Stomach (tissue), 8 donors: ENCODE measurements at regions not wholly inside any gene's neighbourhood (a gene's known extent, or its start where the extent isn't known, plus 50 kb on each side); places are given as distances from the start of the nearest gene placed in this dataset.
"Not testable (repeated sequence)": the region's sequence is repeated elsewhere in the genome, so short reads cannot be mapped to it uniquely, and the experiment has no call there.

ENCODE experiments used
- DNase-seq, 2 donors: peaks; one replicate each; pipeline versions ENCODE4 v3.0.0 to v3.0.0-alpha.2; 2013 to 2019
- H3K27ac ChIP-seq, 5 donors: fragments of 200-600 bp in 4 of 5; sonication (generic) in 4 of 5; one replicate each; pipeline ENCODE4 v1.5.1; 2013 to 2019; ENCODE audit warnings: mild to moderate bottlenecking in 1 of 5, moderate library complexity in 1 of 5
- H3K27me3 ChIP-seq, 3 donors: fragments of 200-600 bp; sonication (generic); one replicate each; pipeline ENCODE4 v1.5.1; 2017 to 2019; ENCODE audit warnings: mixed run types in 1 of 3
- H3K36me3 ChIP-seq, 4 donors: fragments of 200-600 bp; sonication (generic); 1 replicate in 3 of 4; 2 replicates in 1 of 4; pipeline ENCODE4 v1.5.1; 2016 to 2019
- H3K4me1 ChIP-seq, 4 donors: fragments of 200-600 bp; sonication (generic); one replicate each; pipeline ENCODE4 v1.5.1; 2016 to 2019
- H3K4me3 ChIP-seq, 4 donors: fragments of 200-600 bp; sonication (generic) in 3 of 4; one replicate each; pipeline ENCODE4 v1.5.1; 2016 to 2019; ENCODE audit warnings: mild to moderate bottlenecking in 1 of 4
- H3K9me3 ChIP-seq, 4 donors: fragments of 200-600 bp; sonication (generic); one replicate each; pipeline ENCODE4 v1.5.1; 2016 to 2019
- EP300 ChIP-seq: sonication (generic); formaldehyde crosslinking; IDR thresholded peaks from one replicate; pipeline ENCODE4 v1.6.1; 2017; ENCODE audit warnings: antibody characterized with exemption
- POLR2A ChIP-seq, 4 donors: fragments of 450-650 bp; IDR thresholded peaks; one replicate each; pipeline ENCODE4 v1.6.1; 2016; ENCODE audit warnings: antibody characterized with exemption in 4 of 4, control low read depth in 2 of 4, mild to moderate bottlenecking in 1 of 4, moderate library complexity in 1 of 4
- POLR2AphosphoS5 ChIP-seq, 3 donors: sonication (generic); formaldehyde crosslinking; IDR thresholded peaks; one replicate each; pipeline ENCODE4 v1.6.1; 2016; ENCODE audit warnings: antibody characterized with exemption in 3 of 3
- WGBS, 5 donors: extraction: QIAGEN DNeasy Blood & Tissue Kit in 3 of 5; methylation state at CpG; one replicate each; pipeline versions ENCODE4 v1.1.5 to v1.1.7; 2013 to 2018; 5-methylcytosine and 5-hydroxymethylcytosine counted together
- intact Hi-C: fragments of 100-400 bp; cut with DNase I; formaldehyde crosslinking; loops from one replicate; pipeline ENCODE4 v1.15.1; 2023; ENCODE audit warnings: low total_unique reads
- TF ChIP-seq, protein P1 (sequence below), 7 experiments: fragments of 450-650 bp in 4 of 7; fragments of 200-600 bp in 3 of 7; sonication (generic) in 3 of 7; IDR thresholded peaks; one replicate each; pipeline ENCODE4 v1.5.1; 2016 to 2019; ENCODE audit warnings: antibody characterized with exemption in 7 of 7, control low read depth in 2 of 7, mild to moderate bottlenecking in 1 of 7
- donor health status: healthy with polysubstance abuse.
- donor health status: Bipolar disorder and iron deficiency.
- donor health status: healthy.

DNA sequence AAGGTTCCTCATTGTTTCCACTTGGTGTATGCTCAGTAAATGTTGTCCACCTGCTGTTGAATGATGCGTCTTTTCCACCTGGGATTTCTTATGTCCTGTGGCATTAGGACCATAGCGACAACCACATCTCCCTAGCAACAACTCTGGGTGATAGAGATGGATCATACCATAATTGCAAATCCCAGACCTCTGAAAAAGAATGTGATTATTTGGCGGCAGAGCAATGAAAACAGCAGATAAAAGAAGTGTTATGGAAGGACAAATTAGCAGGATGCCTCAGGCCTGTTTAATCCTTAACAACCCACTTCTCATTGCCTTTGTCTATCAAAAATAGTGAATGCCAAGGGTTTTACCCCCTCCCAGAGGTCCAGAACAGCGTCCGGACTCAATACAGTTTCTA is 278.9 kb downstream of the TSN start:
- no peak for TF ChIP-seq EP300
- TF ChIP-seq POLR2AphosphoS5 (IDR thresholded peaks at IDR 0.05): no peak
- no peak for TF ChIP-seq POLR2A (IDR thresholded peaks at IDR 0.05)
- TF ChIP-seq, protein P1, sequence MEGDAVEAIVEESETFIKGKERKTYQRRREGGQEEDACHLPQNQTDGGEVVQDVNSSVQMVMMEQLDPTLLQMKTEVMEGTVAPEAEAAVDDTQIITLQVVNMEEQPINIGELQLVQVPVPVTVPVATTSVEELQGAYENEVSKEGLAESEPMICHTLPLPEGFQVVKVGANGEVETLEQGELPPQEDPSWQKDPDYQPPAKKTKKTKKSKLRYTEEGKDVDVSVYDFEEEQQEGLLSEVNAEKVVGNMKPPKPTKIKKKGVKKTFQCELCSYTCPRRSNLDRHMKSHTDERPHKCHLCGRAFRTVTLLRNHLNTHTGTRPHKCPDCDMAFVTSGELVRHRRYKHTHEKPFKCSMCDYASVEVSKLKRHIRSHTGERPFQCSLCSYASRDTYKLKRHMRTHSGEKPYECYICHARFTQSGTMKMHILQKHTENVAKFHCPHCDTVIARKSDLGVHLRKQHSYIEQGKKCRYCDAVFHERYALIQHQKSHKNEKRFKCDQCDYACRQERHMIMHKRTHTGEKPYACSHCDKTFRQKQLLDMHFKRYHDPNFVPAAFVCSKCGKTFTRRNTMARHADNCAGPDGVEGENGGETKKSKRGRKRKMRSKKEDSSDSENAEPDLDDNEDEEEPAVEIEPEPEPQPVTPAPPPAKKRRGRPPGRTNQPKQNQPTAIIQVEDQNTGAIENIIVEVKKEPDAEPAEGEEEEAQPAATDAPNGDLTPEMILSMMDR (IDR thresholded peaks at IDR 0.05): no peak
- H3K4me3 ChIP-seq: no peak overlapping the region
- peaks cover 0 to 2% (median 0%) of the 10 kb centered on the region in 4 donors for H3K9me3 ChIP-seq
- H3K27ac ChIP-seq: no peak overlapping the region
- H3K36me3 ChIP-seq: no peaks in the 10 kb centered on the region
- WGBS, 5 donors: 62 to 78% (median 74%) methylated on average over 5 of the region's 5 CpGs
- no peaks in the 10 kb centered on the region for H3K27me3 ChIP-seq
- H3K4me1 ChIP-seq: no peaks in the 10 kb centered on the region
- intact Hi-C loops: no loop called here
- no peak for DNase-seq

DNA sequence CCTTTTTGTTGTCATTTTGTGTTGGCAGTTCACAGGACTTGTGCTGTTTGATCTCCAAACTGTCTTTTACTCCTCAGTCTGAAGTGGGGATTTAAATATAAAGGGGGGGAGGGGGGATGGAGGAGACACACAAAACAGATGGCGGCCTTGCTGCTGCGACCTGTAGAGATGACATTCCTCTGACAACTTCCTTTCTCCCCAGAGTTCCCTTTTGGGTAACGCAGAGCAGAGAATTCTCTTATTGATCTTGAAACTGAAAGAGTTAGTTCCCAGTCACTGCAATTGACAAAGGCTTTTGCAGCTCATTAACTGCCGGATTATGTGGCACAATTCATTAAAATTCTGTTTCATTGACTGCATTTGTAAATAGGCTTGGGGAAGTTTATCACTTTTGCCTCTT is 279.3 kb downstream of the TSN start:
- DNase-seq: no peak
- Histone ChIP-seq H3K4me1 (no peaks in the 10 kb centered on the region), H3K36me3 (no peaks in the 10 kb centered on the region), H3K9me3 (peaks cover 0 to 6% (median under 1%) of the 10 kb centered on the region in 4 donors), H3K27me3 (no peaks in the 10 kb centered on the region), H3K4me3 (no peak overlapping the region), H3K27ac (no peak overlapping the region)
- TF ChIP-seq EP300 (no peak), POLR2A (IDR thresholded peaks at IDR 0.05) (no peak), POLR2AphosphoS5 (IDR thresholded peaks at IDR 0.05) (no peak)
- TF ChIP-seq, protein P1 (IDR thresholded peaks at IDR 0.05): no peak
- 37 to 54% (median 49%) methylated on average over 4 of the region's 4 CpGs for WGBS, 5 donors
- intact Hi-C loops: no loop called here

DNA sequence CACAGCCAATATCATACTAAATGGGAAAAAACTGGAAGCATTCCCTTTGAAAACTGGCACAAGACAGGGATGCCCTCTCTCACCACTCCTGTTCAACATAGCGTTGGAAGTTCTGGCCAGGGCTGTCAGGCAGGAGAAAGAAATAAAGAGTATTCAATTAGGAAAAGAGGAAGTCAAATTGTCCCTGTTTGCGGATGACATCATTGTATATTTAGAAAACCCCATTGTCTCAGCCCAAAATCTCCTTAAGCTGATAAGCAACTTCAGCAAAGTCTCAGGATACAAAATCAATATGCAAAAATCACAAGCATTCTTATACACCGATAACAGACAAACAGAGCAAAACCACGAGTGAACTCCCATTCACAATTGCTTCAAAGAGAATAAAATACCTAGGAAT is 283.4 kb downstream of the TSN start:
- intact Hi-C loops, H3K9me3 ChIP-seq, DNase-seq, H3K36me3 ChIP-seq, H3K4me3 ChIP-seq, H3K4me1 ChIP-seq, H3K27ac ChIP-seq, H3K27me3 ChIP-seq: not testable (repeated sequence)
- WGBS, 5 donors: 54 to 71% (median 63%) methylated on average over 4 of the region's 4 CpGs

DNA sequence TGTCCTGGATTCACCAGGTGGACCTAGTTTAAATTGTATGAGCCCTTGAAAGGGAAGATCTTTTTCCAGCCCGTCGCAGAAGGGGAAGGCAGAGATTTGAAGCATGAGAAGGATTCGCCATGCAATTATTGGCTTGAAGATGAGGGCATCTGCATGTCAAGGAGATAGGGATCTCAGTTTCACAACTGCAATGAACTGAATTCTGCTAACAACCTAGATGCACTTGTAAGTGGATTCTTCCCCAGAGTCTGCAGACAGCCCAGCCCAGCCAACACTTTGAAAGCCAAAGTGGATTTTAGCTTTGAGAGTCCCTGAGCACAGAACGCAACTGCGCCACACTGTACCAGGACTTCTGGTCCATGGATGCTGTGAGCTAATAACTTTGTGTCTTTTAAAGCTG is 286.0 kb downstream of the TSN start:
- Histone ChIP-seq H3K27ac (no peak overlapping the region), H3K4me3 (no peak overlapping the region), H3K27me3 (no peaks in the 10 kb centered on the region), H3K4me1 (no peaks in the 10 kb centered on the region), H3K36me3 (no peaks in the 10 kb centered on the region), H3K9me3 (peaks cover 0 to 10% (median 3%) of the 10 kb centered on the region in 4 donors)
- DNase-seq: no peak
- intact Hi-C loops: no loop called here
- 93 to 97% (median 96%) methylated on average over 5 of the region's 5 CpGs for WGBS, 5 donors
- TF ChIP-seq, protein P1 (IDR thresholded peaks at IDR 0.05): no peak
- TF ChIP-seq POLR2A (IDR thresholded peaks at IDR 0.05) (no peak), EP300 (no peak), POLR2AphosphoS5 (IDR thresholded peaks at IDR 0.05) (no peak)

DNA sequence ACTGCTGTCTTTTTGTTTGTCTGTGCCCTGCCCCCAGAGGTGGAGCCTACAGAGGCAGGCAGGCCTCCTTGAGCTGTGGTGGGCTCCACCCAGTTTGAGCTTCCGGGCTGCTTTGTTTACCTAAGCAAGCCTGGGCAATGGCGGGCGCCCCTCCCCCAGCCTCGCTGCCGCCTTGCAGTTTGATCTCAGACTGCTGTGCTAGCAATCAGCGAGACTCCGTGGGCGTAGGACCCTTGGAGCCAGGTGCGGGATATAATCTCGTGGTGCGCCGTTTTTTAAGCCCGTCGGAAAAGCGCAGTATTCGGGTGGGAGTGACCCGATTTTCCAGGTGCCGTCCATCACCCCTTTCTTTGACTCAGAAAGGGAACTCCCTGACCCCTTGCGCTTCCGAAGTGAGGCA is 296.2 kb downstream of the TSN start:
- H3K27ac ChIP-seq, H3K4me3 ChIP-seq, intact Hi-C loops, H3K36me3 ChIP-seq, H3K4me1 ChIP-seq, DNase-seq, H3K9me3 ChIP-seq, H3K27me3 ChIP-seq: not testable (repeated sequence)
- WGBS, 5 donors: 90 to 97% (median 95%) methylated on average over 7 to 14 of the region's 20 CpGs

DNA sequence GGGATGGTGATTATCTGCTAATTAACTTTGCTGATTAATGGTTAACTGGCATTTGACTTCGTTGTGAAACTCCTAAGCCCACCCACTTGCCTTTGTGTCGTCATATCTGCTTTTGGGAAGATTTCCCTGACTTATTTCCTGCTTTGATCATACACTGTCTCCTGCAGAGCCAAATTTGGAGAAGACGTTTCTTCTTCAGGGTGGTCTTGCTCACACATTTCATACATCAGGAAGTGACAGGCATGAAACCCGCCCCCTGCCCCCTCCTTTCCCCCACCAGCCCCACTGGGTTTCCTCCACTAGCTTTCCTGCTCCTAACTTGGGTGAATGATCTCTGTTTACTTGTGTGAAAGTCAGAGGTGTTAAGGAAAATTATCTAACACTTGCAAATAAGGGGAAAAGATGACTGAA is 300.1 kb downstream of the TSN start:
- H3K36me3 ChIP-seq: no peaks in the 10 kb centered on the region
- H3K27ac ChIP-seq: no peak overlapping the region
- H3K27me3 ChIP-seq: no peaks in the 10 kb centered on the region
- intact Hi-C loops: no loop called here
- H3K4me3 ChIP-seq: no peak overlapping the region
- TF ChIP-seq EP300 (no peak), POLR2A (IDR thresholded peaks at IDR 0.05) (no peak), POLR2AphosphoS5 (IDR thresholded peaks at IDR 0.05) (no peak)
- TF ChIP-seq, protein P1 (IDR thresholded peaks at IDR 0.05): no peak
- DNase-seq: peak in 1 of 2 donors; percentile 16
- no peaks in the 10 kb centered on the region for H3K4me1 ChIP-seq
- no peaks in the 10 kb centered on the region for H3K9me3 ChIP-seq
- 4 to 10% (median 6%) methylated on average over 4 of the region's 4 CpGs for WGBS, 5 donors
